ENCODE measurements at regions not wholly inside any gene's neighbourhood (a gene's known extent, or its start where the extent isn't known, plus 50 kb on each side); places are given as distances from the start of the nearest gene placed in this dataset.

- DNase-seq = no peak
These were observed 538.0 kb upstream of the CAMK1G start for GRCh38 chr1:209045331-209046057.

DNA sequence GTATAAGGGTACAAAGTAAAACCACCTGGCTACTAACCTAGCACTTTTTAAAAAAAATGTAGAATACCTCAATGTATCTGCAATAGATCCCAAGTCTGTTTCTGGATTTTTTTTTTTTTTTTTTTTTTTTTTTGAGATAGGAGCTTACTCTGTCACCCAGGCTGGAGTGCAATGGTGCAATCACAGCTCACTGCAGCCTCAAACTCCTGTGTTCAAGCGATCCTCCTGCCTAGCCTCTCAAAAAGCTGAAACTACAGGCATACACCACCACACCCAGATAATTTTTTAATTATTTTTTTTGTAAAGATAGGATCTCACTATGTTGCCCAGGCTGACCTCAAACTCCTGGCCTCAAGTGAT lies 537.5 kb upstream of the CAMK1G start:
- DNase-seq = no peak

- no peak for DNase-seq
These were observed 536.6 kb upstream of the CAMK1G start for GRCh38 chr1:209046935-209047334.

DNA sequence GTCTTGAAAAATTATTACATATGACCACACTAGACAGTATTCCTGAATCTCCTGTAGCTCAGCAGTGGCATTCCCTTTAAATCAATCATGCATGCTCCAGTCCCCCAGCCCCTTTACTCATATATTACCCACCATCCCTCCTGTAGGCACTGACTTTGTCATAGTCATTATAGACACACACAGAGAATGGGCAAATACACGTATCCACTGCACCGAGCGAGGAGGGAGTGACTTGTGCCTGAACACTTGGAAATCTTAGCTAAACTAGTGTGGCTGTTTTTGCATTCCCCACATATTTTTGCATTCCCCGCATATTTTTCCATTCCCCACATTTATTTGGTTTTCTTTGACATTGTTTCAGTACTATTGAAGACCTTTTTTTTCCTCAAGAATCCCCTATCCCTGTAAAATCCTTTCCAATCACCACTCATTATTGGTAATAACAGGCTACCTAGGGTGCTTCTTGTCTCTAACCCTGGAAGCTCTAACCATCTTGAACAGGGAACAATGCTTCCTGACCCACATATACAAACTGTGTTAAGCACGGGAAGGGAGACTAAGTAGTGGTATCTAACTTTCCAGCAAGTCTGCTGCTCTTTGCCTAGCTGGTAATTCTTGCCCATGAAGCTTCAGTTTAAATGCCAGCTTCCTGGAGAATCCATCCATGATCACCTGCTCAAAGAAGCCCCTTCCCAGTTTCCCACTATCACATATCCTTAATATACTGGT lies 534.4 kb upstream of the CAMK1G start:
- DNase-seq = no peak

DNA sequence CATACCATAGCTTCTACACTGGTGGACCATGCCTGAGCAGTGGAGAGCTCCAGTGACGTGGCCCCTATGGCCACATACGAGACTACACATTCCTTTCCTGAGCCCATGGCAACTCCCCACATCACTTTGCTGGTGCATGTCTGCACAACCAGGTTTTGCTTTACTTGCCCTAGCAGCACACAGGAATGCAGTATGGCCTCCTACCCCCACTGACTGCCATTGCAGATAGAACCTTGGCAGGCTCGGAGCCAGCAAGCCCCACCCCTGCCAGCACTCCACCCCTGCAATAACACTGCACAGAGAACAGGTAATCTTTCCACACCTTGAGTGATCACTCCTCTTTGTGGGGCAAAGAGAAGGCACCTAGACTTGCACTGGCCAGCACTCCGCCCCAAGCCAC lies 531.9 kb upstream of the CAMK1G start:
- DNase-seq = no peak

DNA sequence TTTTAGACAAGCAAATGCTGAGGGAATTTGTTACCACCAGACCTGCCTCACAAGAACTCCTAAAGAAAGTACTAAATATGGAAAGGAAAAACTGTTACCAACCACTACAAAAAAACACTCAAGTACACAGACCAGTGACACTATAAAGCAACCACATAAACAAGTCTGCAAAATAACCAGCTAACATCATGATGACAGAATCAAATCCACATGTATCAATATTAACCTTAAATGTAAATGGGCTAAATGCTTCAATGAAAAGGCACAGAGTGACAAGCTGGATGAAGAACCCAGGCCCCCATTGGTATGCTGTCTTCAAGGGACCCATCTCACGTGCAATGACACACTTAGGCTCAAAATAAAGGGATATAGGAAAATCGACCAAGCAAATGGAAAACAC lies 529.9 kb upstream of the CAMK1G start:
- no peak for DNase-seq

GRCh38 chr1:209057083-209057482 lies 526.4 kb upstream of the CAMK1G start:
- no peak for DNase-seq

DNA sequence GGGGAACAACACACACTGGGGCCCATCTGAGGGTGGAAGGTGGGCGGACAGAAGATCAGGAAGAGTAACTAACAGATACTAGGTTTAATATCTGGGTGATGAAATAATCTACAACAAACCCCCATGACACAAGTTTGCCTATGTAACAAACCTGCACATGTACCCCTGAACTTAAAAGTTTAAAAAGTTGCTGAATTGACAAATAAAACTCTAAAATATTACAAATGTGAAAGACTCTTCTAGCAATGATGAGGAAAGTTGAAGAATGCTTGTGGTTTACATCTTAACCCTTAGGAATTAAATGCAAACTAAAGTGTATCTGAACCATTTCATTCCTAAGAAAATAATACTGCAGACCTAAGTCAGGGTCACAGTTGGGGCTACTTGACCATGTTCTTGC lies 525.6 kb upstream of the CAMK1G start:
- DNase-seq = peak; percentile 30

DNA sequence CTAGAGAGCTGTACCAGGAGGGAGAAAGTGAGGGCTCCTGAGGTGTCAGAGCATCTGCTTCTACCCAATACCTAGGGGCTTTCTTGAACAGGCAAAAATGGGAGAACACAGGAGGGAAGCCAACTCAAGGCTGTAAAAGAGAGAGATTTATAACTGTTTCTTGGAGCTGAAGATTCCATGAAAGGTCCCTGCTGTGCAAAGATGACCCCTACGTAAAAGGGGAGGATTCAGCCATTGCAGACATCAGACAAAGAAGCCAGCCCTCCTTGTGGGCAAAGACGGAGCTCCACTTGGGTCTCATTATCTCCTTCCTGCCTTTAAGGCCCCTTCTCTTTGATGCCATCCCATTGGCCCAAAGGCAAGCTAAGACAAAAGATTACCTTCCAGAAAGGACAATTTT lies 524.1 kb upstream of the CAMK1G start:
- DNase-seq = no peak

GRCh38 chr1:209059981-209060380 lies 523.5 kb upstream of the CAMK1G start:
- no peak for DNase-seq

DNA sequence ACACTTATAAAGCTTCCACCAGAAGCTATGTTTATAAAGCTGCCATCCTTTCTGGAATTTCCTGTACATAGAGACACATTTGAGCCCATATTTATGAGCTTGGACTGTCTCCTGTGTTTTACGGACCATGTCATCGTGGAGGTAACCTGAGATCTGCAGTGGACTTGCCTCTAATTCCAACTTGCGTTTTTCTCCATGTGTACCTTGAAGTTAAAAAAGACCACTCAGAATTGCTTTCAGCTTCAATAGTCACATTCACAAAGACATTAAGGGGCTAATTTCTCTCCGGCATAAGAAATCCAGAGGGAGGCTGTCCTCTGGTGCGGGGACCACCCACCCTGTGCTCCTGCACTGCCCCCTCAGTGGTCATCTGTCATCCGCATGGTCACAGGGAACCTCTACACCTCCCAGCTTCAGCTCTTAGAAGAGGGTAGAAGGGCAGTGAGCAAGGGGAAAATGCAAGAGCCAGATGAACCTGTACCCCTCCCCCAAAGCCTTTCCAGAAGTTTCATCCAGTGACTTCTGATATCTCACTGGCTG lies 521.4 kb upstream of the CAMK1G start:
- no peak for DNase-seq

GRCh38 chr1:209062863-209063262 lies 520.7 kb upstream of the CAMK1G start:
- no peak for DNase-seq

GRCh38 chr1:209063767-209064659 lies 519.5 kb upstream of the CAMK1G start:
- no peak for DNase-seq

- no peak for DNase-seq
These were observed 518.4 kb upstream of the CAMK1G start for GRCh38 chr1:209064850-209065706.

- no peak for DNase-seq
These were observed 511.0 kb upstream of the CAMK1G start for GRCh38 chr1:209072481-209072880.

- DNase-seq = no peak
These were observed 509.6 kb upstream of the CAMK1G start for GRCh38 chr1:209073879-209074278.

GRCh38 chr1:209074575-209075250 lies 508.8 kb upstream of the CAMK1G start:
- DNase-seq = no peak

DNA sequence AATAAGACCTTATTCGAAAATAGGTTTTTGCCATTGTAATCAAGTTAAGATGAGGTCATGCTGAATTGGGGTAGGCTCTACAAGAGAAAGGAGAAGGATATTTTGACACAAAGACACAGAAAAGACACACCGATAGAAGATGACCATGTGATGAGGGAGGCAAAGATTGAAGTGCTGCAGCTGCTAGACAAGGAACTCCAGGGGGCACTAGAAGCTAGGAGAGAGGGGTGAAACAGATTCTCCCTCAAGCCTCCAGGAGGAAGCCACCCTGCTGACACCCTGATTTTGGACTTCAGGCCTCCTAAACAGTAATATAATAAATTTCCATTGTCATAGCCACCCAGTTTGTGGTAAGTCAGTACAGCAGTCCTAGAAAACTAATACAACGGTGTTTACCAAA lies 506.8 kb upstream of the CAMK1G start:
- no peak for DNase-seq

GRCh38 chr1:209080170-209080781 lies 503.2 kb upstream of the CAMK1G start:
- DNase-seq = no peak

DNA sequence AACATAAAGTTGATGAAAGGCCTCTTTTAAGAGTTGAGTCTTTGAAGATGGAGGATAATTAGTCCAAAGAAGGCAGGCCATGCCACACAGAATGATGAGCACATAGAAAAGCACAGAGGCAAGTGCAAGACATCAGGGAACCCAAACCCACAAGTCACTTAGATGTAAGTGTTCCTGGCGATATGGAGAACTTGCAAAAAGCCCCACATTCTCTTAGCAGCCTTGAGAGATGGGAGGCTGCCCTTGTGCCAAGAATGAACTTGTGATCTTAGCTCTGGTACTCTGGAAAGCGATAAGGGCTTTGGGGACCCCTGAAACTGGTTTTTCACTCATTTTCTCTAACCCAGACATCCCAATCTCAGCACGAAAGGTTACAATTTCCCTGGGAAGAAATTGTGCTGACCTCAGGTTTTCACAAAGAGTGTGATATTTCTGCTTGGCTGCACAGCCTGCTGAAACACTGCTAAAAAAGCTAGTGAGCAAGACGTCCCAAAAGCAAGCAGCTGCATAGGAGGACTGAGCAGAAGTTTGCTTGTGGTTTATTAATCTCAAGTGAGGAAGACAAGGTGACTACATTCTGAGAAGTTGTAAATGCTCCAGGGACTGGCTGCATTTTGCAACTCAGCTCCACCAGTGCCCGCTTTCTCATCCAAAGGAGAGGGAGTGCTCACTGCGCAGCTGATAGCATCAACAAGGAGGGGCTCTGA lies 496.9 kb upstream of the CAMK1G start:
- DNase-seq = no peak

GRCh38 chr1:209094384-209094783 lies 489.1 kb upstream of the CAMK1G start:
- no peak for DNase-seq

All from inflammatory macrophage treated with lipopolysaccharide for 4 hours (primary cell).